ENCODE measurements at regions not wholly inside any gene's neighbourhood (a gene's known extent, or its start where the extent isn't known, plus 50 kb on each side); places are given as distances from the start of the nearest gene placed in this dataset.

GRCh38 chr11:94671553-94672366 lies 96.4 kb upstream of the AMOTL1 start:
- DNase-seq = no peak

- no peak for DNase-seq
Measured at GRCh38 chr11:94672636-94673035, 95.5 kb upstream of the AMOTL1 start.

GRCh38 chr11:94673386-94673785 lies 94.8 kb upstream of the AMOTL1 start:
- no peak for DNase-seq

DNA sequence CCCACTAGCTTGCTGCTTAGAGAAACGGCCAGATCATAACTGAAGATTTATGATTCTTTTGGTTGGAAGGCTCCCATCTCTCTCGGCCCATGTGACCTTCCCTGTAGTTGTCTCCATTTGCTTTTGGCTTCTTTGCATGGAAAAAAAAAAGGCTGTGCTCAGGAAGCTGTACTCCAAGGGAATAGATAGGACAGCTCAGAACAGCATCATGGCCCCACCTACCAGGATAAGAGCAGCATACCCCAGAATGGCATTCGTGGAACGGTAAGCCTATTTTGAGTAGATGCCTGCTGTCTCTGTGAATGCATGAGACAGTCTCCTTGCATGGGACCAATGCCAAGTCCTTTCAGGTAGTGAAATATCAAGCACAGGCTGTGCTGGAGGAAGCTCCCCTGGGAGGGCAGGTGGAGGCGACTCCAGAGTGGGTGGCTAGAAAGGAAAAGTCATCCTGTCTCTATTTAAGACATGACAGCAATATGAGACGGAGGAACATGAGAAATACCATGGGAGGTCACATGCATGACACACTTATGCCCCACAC lies 94.1 kb upstream of the AMOTL1 start:
- no peak for DNase-seq

GRCh38 chr11:94675239-94675638 lies 92.9 kb upstream of the AMOTL1 start:
- DNase-seq = no peak

- no peak for DNase-seq
Measured at GRCh38 chr11:94675813-94676212, 92.3 kb upstream of the AMOTL1 start.

DNA sequence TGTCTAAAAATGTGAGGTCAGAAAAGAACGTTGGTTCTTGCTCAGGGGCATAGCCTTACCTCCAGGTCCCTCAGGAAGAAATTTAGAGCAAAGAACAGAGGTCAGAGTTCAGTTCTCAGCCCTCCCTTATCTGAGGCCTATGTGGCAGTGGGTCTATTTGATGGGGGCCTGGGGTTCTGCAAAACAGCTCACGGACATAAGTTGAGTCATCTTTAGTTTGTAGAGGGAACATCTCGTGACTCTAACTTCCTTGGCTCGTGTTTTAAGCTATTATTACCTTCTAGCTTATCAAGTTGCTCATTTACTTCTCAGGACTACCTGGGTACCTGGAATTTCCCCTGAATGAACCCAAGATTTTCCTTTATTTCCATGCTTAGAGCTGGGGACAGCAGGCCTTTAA lies 91.3 kb upstream of the AMOTL1 start:
- no peak for DNase-seq

DNA sequence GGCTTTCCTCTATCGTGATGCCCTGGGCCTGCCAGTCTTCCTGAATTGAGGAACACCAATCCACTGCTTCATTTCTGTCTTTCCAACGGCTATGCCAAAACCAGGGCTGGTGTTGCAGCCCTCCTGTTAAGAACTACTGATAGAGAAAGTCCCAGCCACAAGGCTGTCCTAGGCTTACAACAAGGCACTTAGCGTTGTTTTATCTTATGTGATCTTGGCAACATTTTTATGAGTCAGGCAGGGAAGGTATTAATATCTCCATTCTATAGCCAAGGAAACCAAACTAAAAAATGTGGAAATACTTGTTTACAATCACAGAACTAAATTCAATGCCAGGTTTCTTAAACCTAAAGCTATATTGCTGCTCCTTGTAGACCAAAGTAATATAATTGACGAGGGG lies 89.9 kb upstream of the AMOTL1 start:
- DNase-seq = no peak

DNA sequence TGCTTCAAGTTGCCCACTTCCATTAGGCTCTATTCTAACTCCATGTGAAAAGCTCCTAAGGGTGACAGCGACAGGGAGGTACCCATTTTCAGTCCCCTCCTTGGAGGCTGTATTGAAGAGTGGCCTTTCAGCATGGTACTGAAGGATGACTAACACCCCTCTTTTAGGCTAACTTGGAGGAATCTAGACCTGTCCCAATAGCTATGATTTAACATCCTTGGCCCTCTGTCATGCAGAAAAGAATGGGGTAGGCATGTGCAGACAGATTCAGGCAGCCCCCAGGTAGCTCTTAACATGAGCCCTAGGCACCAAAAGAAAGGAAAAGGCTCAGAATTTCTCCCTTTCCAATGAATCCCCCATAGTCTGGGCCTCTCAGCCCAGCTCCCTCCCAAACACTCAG lies 89.3 kb upstream of the AMOTL1 start:
- DNase-seq = no peak

DNA sequence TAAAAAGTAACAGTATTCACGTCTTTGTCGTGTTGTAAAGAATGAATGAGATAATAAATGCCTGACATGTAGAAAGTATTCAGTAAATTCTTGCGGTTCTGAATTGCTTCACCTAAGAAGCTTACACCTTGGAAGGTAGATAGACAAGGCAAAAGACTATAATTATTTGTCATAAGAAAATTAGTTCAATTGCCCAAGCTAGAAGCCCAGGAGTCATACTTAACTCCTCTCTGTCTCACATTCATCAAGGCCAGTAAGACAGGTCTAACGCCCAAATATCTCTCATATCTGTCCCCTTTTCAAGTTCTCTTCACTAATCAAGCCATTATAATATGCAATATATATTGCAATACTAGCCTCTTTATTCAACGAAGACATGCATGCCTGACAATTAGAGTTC lies 87.7 kb upstream of the AMOTL1 start:
- DNase-seq = no peak

DNA sequence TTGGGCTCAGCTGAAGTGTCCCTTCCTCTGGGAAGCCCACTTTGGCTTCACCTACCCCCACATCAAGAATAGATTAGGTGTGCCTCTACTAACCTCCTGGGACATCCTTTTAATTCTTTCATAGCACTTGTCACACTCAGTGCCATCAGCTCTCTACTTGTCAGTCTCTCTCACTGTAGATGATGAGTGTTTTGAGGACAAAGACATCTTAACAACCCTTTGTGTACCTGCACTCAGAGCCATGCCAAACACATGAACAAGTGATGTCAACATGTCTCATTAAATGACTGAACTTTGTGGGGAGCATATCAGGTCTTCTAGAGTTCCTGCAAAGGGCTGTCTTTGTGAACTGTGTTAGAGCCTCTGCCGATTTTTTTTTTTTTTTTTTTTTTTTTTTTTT lies 87.0 kb upstream of the AMOTL1 start:
- DNase-seq = no peak

DNA sequence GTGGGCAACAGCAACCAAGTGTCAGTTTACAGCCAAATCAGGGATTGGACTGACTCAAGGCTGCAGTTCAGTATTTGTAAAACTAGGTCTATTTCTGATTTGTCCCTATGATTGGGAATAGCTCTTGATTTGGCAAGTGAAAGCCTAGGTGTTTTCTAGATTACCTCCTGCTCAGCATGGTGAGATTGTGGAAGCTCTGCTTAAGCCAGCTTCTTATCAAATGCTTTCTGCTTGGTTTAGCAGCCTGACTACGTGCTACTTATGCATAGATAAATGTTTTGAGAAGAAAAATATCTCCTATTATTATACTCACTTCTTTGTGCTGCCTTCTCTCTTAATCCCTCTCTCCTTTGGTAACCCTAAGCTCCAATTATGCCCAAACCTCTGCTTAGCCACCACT lies 86.3 kb upstream of the AMOTL1 start:
- no peak for DNase-seq

GRCh38 chr11:94694309-94695060 lies 73.7 kb upstream of the AMOTL1 start:
- DNase-seq = no peak

DNA sequence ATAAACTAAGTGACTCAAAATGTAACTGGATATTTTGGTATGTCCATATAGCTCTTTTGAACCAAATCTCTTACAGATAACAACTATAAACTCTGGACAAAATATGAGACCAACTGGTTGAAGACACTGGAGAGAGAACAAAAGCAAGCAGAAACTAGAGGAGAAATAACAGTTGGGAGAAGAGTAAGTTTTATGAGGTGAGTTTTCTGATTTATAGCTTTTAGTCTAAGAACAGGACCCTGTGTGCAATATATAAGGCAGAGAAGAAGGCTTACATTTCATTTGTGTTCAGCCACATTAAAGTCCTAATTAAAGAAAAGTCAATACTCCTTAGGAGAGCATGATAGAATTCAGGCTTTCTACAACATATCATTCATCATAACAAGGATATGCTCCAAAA lies 71.0 kb upstream of the AMOTL1 start:
- no peak for DNase-seq

GRCh38 chr11:94700622-94701021 lies 67.5 kb upstream of the AMOTL1 start:
- DNase-seq = peak; percentile 9

DNA sequence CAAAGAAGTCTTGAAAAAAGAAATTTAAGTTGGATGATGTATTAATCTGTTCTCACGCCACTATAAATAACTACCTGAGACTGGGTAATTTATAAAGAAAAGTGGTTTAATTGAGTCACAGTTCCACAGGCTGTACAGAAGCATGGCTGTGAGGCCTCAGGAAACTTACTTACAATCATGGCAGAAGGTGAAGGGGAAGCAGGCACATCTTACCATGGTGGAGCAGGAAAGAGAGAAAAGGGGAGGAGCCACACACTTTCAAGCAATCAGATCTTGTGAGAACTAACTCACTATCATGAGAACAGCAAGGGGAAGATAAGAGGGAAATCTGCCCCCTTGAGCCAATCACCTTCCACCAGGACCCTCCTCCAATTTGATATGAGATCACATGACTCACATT lies 65.7 kb upstream of the AMOTL1 start:
- DNase-seq = no peak

- DNase-seq = no peak
Measured at GRCh38 chr11:94705419-94705818, 62.7 kb upstream of the AMOTL1 start.

DNA sequence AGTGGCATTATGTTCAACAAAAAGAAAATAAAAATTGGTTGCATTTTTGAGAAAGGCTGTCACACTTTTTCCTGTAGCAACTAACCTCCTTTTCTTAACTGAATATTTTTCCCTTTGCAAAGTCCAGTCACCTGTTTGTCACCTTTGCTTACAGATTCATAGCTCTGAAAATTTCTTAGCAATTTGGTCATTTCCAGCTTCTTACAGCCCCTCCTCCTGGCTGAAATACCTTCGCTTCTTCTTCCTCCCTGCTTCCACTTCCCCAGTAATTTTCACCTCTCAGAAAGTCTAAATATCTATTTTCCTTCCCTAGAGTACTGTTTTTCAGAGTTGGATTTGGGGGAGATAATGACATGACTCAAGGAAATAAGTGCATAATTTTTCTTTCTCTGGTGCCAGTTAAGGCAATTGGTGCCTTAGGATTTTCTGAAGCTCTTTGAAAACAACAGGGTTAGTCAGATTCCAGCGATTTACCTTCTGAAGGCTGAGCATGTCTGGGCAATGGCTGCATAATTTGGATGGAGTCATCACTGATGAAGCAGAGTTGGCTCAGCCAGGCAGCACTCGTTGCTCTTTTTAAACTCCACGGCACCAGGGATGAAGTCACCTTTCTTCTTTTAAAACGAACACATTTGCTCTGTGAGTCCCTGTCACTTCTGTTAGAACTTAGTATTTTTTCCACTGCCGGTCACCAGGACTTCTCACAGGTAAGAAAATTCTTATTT lies 62.1 kb upstream of the AMOTL1 start:
- peak; percentile 31 for DNase-seq

- DNase-seq = no peak
Measured at GRCh38 chr11:94708176-94708575, 60.0 kb upstream of the AMOTL1 start.

DNA sequence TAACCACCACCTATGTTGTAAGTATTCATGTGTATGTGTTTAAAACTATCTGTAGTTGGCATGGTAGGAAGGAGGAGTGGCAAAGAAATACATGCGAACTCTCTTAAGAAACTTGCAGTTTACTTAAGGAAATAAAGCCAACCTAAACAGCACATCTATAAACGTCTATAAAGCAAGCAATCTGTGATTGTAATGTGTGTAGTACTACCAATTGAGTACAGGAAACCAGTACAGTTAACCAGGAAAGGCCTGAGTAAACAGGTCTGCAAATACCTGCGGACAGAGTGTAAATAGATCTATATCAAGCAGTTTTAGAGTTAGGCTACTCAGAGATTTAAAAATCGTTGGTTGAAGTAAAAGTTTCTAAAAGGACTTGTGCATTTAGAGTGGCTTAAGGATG lies 59.5 kb upstream of the AMOTL1 start:
- no peak for DNase-seq

DNA sequence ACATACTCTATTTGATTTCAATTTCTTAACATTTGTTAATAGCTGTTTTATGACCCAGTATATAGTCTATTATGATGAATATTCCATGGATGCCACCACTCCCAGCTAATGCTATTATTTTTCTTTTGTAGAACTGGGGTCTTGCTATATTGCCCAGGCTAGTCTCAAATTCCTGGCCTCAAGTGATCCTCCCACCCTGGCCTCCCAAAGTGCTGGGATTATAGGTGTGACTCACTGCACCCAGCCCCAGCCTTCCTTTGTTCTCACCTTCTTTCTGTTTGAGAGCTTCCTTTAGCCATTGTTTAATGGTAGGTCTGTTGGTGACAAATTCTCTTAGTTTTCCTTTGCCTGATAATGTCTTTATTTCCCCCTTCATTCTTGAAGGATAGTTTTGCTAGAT lies 52.9 kb upstream of the AMOTL1 start:
- no peak for DNase-seq

GRCh38 chr11:94717667-94718066 lies 50.5 kb upstream of the AMOTL1 start:
- no peak for DNase-seq
